ENCODE measurements at regions not wholly inside any gene's neighbourhood (a gene's known extent, or its start where the extent isn't known, plus 50 kb on each side); places are given as distances from the start of the nearest gene placed in this dataset.

DNA sequence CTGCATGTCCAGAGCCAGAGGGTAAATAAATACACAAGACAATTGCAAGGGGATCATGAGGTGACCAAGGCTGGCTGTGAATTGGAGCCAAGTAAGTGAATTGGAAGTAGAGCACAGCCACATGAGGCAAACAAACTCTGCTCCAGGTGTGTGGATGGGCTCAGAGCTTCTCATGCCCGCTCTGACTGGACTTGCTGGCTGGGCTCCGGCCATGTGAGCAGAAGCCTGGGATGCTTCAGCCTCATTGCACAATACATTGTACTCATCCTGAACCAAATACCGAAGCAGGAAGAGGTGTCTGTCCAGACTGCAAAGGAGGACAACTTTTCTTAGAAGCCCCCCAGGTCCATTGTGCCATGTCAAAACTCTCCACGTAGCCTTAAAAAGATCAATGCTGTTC is 193.0 kb downstream of the TTC8 start:
- Mint-ChIP-seq H3K9me3 (ENCODE audit: low read depth) (peaks cover 14% of the 10 kb centered on the region), H3K4me3 (ENCODE audit: low read depth) (no peak overlapping the region), H3K4me1 (ENCODE audit: low read depth) (peaks cover 16% of the 10 kb centered on the region), H3K36me3 (ENCODE audit: insufficient read depth) (no peaks in the 10 kb centered on the region), H3K27ac (no peak overlapping the region), H3K27me3 (peaks cover under 1% of the 10 kb centered on the region)
- TF ChIP-seq, protein P1, sequence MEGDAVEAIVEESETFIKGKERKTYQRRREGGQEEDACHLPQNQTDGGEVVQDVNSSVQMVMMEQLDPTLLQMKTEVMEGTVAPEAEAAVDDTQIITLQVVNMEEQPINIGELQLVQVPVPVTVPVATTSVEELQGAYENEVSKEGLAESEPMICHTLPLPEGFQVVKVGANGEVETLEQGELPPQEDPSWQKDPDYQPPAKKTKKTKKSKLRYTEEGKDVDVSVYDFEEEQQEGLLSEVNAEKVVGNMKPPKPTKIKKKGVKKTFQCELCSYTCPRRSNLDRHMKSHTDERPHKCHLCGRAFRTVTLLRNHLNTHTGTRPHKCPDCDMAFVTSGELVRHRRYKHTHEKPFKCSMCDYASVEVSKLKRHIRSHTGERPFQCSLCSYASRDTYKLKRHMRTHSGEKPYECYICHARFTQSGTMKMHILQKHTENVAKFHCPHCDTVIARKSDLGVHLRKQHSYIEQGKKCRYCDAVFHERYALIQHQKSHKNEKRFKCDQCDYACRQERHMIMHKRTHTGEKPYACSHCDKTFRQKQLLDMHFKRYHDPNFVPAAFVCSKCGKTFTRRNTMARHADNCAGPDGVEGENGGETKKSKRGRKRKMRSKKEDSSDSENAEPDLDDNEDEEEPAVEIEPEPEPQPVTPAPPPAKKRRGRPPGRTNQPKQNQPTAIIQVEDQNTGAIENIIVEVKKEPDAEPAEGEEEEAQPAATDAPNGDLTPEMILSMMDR (IDR thresholded peaks at IDR 0.05; ENCODE audit: unreplicated experiment) = no peak
- DNase-seq (ENCODE audit: low spot score, unreplicated experiment) = no peak

DNA sequence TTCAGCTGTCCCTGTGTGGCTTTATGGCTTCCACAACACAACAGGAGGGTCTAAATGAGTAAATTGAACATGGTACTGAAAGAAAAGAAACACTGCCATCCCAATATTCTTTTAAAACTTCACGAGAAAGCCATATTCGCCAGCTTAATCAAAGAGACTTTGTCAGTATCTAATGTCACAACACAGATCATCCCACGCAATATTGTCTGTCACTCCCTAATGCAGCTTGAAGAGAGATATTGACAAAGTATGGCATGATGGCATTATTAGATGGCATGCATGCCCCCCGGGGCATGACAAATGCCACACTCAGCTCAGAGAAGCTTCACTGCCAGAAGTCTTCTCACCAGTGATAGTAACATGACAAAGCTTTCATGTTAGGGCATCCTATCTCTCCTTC is 197.8 kb downstream of the TTC8 start:
- TF ChIP-seq, protein P1 (IDR thresholded peaks at IDR 0.05; ENCODE audit: unreplicated experiment) = no peak
- H3K27me3 Mint-ChIP-seq = peaks cover 22% of the 10 kb centered on the region
- no peaks in the 10 kb centered on the region for H3K36me3 Mint-ChIP-seq (ENCODE audit: insufficient read depth)
- DNase-seq (ENCODE audit: low spot score, unreplicated experiment) = no peak
- no peak overlapping the region for H3K27ac Mint-ChIP-seq
- no peak overlapping the region for H3K4me3 Mint-ChIP-seq (ENCODE audit: low read depth)
- H3K4me1 Mint-ChIP-seq (ENCODE audit: low read depth) = no peaks in the 10 kb centered on the region
- peaks cover 7% of the 10 kb centered on the region for H3K9me3 Mint-ChIP-seq (ENCODE audit: low read depth)

DNA sequence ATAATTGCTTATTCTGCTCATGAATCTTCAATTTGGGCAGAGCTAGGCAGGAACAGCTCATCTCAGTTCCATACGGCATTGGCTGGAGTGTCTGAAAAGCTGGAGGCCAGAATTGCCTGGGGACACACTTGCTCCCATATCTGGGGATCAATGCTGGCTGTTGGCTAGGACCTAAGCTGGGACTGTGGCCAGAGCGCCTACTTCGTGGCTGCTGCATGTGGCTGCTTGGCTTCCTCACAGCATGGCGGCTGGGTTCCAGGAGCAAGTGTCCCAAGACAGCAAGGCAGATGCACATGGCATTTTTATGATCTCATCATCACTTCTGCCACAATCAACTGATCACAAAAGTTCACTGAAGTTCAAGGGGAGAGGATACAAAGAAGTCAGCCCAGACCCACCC is 200.2 kb downstream of the TTC8 start:
- TF ChIP-seq, protein P1 (IDR thresholded peaks at IDR 0.05; ENCODE audit: unreplicated experiment) = no peak
- no peak for DNase-seq (ENCODE audit: low spot score, unreplicated experiment)
- H3K27me3 Mint-ChIP-seq = peaks cover 45% of the 10 kb centered on the region
- no peaks in the 10 kb centered on the region for H3K36me3 Mint-ChIP-seq (ENCODE audit: insufficient read depth)
- peaks cover 7% of the 10 kb centered on the region for H3K9me3 Mint-ChIP-seq (ENCODE audit: low read depth)
- no peaks in the 10 kb centered on the region for H3K4me1 Mint-ChIP-seq (ENCODE audit: low read depth)
- H3K27ac Mint-ChIP-seq = no peak overlapping the region
- H3K4me3 Mint-ChIP-seq (ENCODE audit: low read depth) = no peak overlapping the region

DNA sequence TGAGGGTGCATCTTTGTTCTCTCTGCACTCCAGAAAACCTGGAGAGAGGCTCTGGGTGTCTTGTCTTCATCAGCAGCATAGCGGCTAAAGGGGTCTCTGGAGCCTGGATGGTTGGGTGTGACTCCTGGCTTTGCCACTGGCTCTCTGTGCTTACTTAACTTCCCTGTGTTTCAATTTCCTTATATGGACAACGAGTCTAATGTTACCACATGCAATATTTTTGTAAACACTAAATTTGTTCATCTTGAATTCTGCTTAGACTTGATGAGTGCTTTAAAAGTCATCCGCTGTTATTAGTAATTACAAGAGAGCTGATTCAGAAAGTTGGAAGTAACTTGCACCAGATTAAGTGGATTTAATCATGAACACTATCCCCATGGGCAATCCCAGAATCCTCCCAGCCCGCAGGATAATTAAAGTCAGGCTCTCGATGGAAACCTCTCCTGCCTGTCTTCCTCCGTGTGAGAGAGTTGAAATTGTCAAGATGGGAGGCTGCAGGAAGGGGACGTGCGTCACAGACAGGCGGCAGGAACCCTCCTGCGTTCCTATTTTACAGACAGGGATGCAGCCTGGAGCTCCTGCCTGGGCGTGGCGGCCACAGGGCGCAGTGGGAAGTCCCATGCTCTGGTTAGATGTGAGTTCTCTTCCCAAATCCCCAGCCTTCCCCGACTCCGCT is 201.2 kb downstream of the TTC8 start:
- no peaks in the 10 kb centered on the region for H3K4me1 Mint-ChIP-seq (ENCODE audit: low read depth)
- H3K9me3 Mint-ChIP-seq (ENCODE audit: low read depth) = peaks cover 3% of the 10 kb centered on the region
- H3K4me3 Mint-ChIP-seq (ENCODE audit: low read depth) = peak overlapping the region; percentile 22
- peaks cover 55% of the 10 kb centered on the region for H3K27me3 Mint-ChIP-seq
- no peaks in the 10 kb centered on the region for H3K36me3 Mint-ChIP-seq (ENCODE audit: insufficient read depth)
- TF ChIP-seq, protein P1 (IDR thresholded peaks at IDR 0.05; ENCODE audit: unreplicated experiment) = no peak
- no peak for DNase-seq (ENCODE audit: low spot score, unreplicated experiment)
- H3K27ac Mint-ChIP-seq = no peak overlapping the region

DNA sequence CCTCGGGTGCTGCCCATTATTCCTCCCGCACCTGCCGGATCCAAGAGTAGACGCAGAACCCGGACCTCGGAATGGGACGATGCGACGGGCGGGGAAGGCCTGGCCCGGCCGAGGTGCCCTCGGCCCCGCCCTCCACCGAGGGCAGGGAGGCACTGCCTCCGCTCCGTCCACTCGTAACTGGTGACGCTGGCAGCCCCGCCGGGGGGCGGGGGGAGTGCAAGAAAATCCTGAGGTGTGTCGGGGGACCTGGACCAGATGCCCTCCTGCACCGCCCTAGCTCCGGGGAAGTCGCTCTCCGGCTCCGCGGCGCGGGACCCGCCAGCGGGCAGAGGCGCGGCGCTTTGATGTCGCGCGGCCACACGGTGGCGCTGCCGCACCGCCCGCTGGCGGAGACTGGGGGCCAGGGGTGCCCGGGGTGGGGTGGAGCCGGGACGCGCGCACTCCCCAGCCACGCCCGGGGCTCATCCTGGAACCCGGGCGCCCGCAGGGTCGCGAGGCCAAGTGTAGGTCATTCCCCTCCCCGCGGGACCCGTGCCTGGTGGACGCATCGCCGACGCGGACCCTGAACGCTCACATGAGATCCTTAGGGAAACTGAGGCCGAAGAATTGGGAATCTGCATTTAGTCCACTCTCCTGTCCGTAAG is 202.8 kb downstream of the TTC8 start:
- Mint-ChIP-seq H3K36me3 (ENCODE audit: insufficient read depth) (no peaks in the 10 kb centered on the region), H3K27me3 (peaks cover 60% of the 10 kb centered on the region), H3K4me3 (ENCODE audit: low read depth) (peak overlapping the region; percentile 71), H3K9me3 (ENCODE audit: low read depth) (no peaks in the 10 kb centered on the region), H3K27ac (no peak overlapping the region), H3K4me1 (ENCODE audit: low read depth) (no peaks in the 10 kb centered on the region)
- TF ChIP-seq, protein P1 (IDR thresholded peaks at IDR 0.05; ENCODE audit: unreplicated experiment) = peak; percentile 95
- peak; percentile 59 for DNase-seq (ENCODE audit: low spot score, unreplicated experiment)
